BE2C (cell line): ENCODE measurements at regions not wholly inside any gene's neighbourhood (a gene's known extent, or its start where the extent isn't known, plus 50 kb on each side); places are given as distances from the start of the nearest gene placed in this dataset.

ENCODE experiments used
- DNase-seq: peaks from one replicate; pipeline ENCODE4 v3.0.0-alpha.2; 2020
- H3K27me3 ChIP-seq: fragments of 250-450 bp; sonication (Bioruptor Pico); 2 replicates; pipeline ENCODE4 v1.5.1; 2020; ENCODE audit warnings: mild to moderate bottlenecking
- H3K36me3 ChIP-seq: fragments of 250-450 bp; sonication (Bioruptor Pico); 2 replicates; pipeline ENCODE4 v1.5.1; 2020; ENCODE audit warnings: mild to moderate bottlenecking
- H3K4me1 ChIP-seq: fragments of 250-450 bp; sonication (Bioruptor Pico); 2 replicates; pipeline ENCODE4 v1.5.1; 2020
- H3K4me3 ChIP-seq: 2 replicates; pipeline ENCODE4 v1.5.1; 2011; ENCODE audit warnings: low read depth, low read length
- H3K9me3 ChIP-seq: fragments of 250-450 bp; sonication (Bioruptor Pico); 2 replicates; pipeline ENCODE4 v1.5.1; 2020
- CTCF ChIP-seq: IDR thresholded peaks from 2 replicates; pipeline ENCODE4 v1.5.1; 2012; ENCODE audit warnings: mild to moderate bottlenecking, low read depth, low read length

- Histone ChIP-seq H3K4me3 (no peak overlapping the region), H3K9me3 (no peaks in the 10 kb centered on the region), H3K4me1 (no peaks in the 10 kb centered on the region), H3K27me3 (no peaks in the 10 kb centered on the region), H3K36me3 (no peaks in the 10 kb centered on the region)
- no peak for TF ChIP-seq CTCF
- DNase-seq = no peak
Observed at GRCh38 chr7:136333636-136334035, 356.5 kb upstream of the MTPN start.

GRCh38 chr7:136326045-136326609 is 349.0 kb upstream of the MTPN start:
- no peaks in the 10 kb centered on the region for H3K9me3 ChIP-seq
- no peak for TF ChIP-seq CTCF
- H3K36me3 ChIP-seq = no peaks in the 10 kb centered on the region
- no peaks in the 10 kb centered on the region; the same call in 1 of the 2 replicates for H3K4me1 ChIP-seq
- no peaks in the 10 kb centered on the region for H3K27me3 ChIP-seq
- no peak overlapping the region for H3K4me3 ChIP-seq
- DNase-seq = no peak

- Histone ChIP-seq H3K4me3 (no peak overlapping the region), H3K36me3 (no peaks in the 10 kb centered on the region), H3K9me3 (no peaks in the 10 kb centered on the region), H3K27me3 (no peaks in the 10 kb centered on the region), H3K4me1 (no peaks in the 10 kb centered on the region; the same call in 1 of the 2 replicates)
- no peak for TF ChIP-seq CTCF
- DNase-seq = no peak
Observed at GRCh38 chr7:136325578-136325977, 348.4 kb upstream of the MTPN start.

GRCh38 chr7:136325027-136325426 is 347.9 kb upstream of the MTPN start:
- no peak overlapping the region for H3K4me3 ChIP-seq
- H3K36me3 ChIP-seq = no peaks in the 10 kb centered on the region
- no peak for DNase-seq
- H3K27me3 ChIP-seq = no peaks in the 10 kb centered on the region
- H3K9me3 ChIP-seq = no peaks in the 10 kb centered on the region; the same call in 1 of the 2 replicates
- TF ChIP-seq CTCF = no peak
- H3K4me1 ChIP-seq = no peaks in the 10 kb centered on the region; the same call in 1 of the 2 replicates

GRCh38 chr7:136324073-136324704 is 347.0 kb upstream of the MTPN start:
- no peak overlapping the region for H3K4me3 ChIP-seq
- no peaks in the 10 kb centered on the region for H3K27me3 ChIP-seq
- no peak for DNase-seq
- H3K4me1 ChIP-seq = no peaks in the 10 kb centered on the region; the same call in 1 of the 2 replicates
- no peaks in the 10 kb centered on the region; the same call in 1 of the 2 replicates for H3K9me3 ChIP-seq
- no peaks in the 10 kb centered on the region for H3K36me3 ChIP-seq
- TF ChIP-seq CTCF = no peak

- no peak for TF ChIP-seq CTCF
- H3K4me1 ChIP-seq = no peaks in the 10 kb centered on the region
- H3K9me3 ChIP-seq = no peaks in the 10 kb centered on the region
- no peaks in the 10 kb centered on the region for H3K27me3 ChIP-seq
- DNase-seq = no peak
- H3K36me3 ChIP-seq = no peaks in the 10 kb centered on the region
- H3K4me3 ChIP-seq = no peak overlapping the region
Observed at GRCh38 chr7:136312592-136312991, 335.4 kb upstream of the MTPN start.
